RWPE2 (cell line): ENCODE measurements at regions not wholly inside any gene's neighbourhood (a gene's known extent, or its start where the extent isn't known, plus 50 kb on each side); places are given as distances from the start of the nearest gene placed in this dataset.

Experiments
- ATAC-seq: fragments of 200-7000 bp; cut with Tn5 transposase; 3 replicates; pipeline ENCODE4 v1.9.1; 2021; ENCODE audit warnings: low read depth
- DNase-seq: peaks from one replicate; pipeline ENCODE4 v3.0.0-alpha.2; 2020; ENCODE audit warnings: low spot score
- H3K27ac ChIP-seq: fragments of 450-650 bp; 2 replicates; pipeline ENCODE4 v1.5.1; 2017; ENCODE audit warnings: mild to moderate bottlenecking; ENCODE audit not compliant: poor library complexity, severe bottlenecking
- H3K27me3 ChIP-seq: fragments of 250-450 bp; sonication (Bioruptor Pico); 2 replicates; pipeline ENCODE4 v1.5.1; 2021; ENCODE audit warnings: mild to moderate bottlenecking, moderate library complexity; ENCODE audit not compliant: insufficient read depth, poor library complexity, severe bottlenecking
- H3K36me3 ChIP-seq: fragments of 250-450 bp; sonication (Bioruptor Pico); 2 replicates; pipeline ENCODE4 v1.5.1; 2020; ENCODE audit warnings: low read depth, mild to moderate bottlenecking, moderate library complexity
- H3K4me1 ChIP-seq: fragments of 250-450 bp; sonication (Bioruptor Pico); 2 replicates; pipeline ENCODE4 v1.5.1; 2021; ENCODE audit warnings: mild to moderate bottlenecking, moderate library complexity; ENCODE audit not compliant: insufficient read depth, poor library complexity, severe bottlenecking
- H3K4me3 ChIP-seq: fragments of 250-450 bp; sonication (Bioruptor Pico); 2 replicates; pipeline ENCODE4 v1.5.1; 2021; ENCODE audit warnings: mild to moderate bottlenecking, moderate library complexity; ENCODE audit not compliant: severe bottlenecking
- H3K9me3 ChIP-seq: fragments of 250-450 bp; sonication (Bioruptor Pico); 2 replicates; pipeline ENCODE4 v1.5.1; 2021; ENCODE audit warnings: mild to moderate bottlenecking, moderate library complexity; ENCODE audit not compliant: severe bottlenecking
- TF ChIP-seq, protein P1 (sequence below): fragments of 450-650 bp; IDR thresholded peaks from one replicate; pipeline ENCODE4 v1.5.1; 2017; ENCODE audit warnings: mild to moderate bottlenecking, moderate library complexity; ENCODE audit not compliant: poor library complexity, severe bottlenecking

DNA sequence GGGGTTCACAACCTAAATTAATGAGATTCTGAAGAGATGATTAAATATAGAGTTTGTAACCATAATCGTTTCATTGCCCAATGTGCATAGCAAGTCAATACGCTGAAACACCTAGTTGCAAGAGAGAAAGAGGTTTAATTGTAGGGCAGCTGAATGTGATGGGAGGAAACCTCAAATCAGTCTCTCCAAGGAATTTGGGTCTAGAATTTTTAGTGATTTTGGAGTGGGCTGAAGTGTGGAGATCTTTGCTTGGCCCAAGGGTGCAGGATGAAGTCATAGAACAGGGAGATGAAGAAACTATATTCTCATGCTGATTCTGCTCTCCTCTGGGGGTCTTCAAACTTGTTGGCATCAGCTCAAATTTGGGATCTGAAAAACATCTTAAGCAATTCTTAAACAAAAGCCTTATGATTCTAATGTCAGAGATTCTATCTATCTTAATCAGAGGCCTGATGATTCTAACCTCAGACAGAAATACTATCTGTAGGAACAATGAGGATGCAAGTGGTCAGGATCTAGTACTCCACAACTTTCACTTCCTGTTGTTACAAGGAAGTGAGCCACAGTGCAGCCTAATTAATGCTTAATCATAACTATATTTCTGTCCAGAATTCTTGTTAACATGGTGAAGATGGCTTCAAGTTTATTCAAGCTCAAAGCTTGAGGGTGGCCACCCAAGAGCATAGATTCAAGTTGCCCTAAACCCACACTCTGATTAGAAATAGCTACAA lies 80.2 kb upstream of the FUT8 start:
- no peak overlapping the region for H3K4me3 ChIP-seq
- DNase-seq, result no peak
- no peaks in the 10 kb centered on the region for H3K27me3 ChIP-seq
- no peak overlapping the region for H3K27ac ChIP-seq
- no peak for ATAC-seq
- TF ChIP-seq, protein P1, sequence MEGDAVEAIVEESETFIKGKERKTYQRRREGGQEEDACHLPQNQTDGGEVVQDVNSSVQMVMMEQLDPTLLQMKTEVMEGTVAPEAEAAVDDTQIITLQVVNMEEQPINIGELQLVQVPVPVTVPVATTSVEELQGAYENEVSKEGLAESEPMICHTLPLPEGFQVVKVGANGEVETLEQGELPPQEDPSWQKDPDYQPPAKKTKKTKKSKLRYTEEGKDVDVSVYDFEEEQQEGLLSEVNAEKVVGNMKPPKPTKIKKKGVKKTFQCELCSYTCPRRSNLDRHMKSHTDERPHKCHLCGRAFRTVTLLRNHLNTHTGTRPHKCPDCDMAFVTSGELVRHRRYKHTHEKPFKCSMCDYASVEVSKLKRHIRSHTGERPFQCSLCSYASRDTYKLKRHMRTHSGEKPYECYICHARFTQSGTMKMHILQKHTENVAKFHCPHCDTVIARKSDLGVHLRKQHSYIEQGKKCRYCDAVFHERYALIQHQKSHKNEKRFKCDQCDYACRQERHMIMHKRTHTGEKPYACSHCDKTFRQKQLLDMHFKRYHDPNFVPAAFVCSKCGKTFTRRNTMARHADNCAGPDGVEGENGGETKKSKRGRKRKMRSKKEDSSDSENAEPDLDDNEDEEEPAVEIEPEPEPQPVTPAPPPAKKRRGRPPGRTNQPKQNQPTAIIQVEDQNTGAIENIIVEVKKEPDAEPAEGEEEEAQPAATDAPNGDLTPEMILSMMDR, result no peak
- no peaks in the 10 kb centered on the region for H3K9me3 ChIP-seq
- no peaks in the 10 kb centered on the region for H3K4me1 ChIP-seq
- H3K36me3 ChIP-seq, result no peaks in the 10 kb centered on the region

DNA sequence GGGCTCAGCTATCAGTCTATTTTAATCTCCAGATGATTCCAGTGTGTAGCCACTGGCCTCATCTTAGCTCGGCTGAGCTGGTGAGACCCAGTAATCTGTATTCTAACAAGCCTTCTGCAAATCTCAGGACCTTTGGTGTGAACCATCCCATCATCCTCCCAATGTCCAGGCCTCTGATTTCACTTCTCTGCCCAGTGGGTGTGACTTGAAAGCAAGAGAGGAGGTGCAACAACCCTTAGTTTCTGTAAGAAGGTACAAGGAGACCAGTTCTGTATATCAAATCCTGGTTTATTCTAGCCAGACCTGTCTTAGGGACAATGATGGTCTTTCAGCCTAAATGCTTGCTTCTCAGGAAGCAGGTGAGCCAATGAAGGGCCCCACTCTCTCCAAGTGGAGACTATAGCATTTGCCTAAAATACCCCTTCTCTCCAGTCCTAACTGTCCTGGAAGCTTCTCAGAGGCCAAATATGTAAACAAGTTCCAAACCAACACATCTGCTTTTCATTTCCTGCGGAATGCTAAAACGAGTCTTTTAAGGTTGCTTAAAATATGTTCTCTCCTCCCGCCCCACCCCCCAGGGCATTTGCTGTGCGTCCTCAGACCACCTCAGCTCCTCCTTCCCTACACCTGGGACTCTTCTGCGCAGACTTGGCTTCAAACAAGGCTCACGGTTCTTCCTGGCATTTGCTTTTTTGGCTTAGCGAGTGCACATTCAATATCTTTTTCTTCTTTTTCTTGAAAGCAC lies 78.4 kb upstream of the FUT8 start:
- TF ChIP-seq, protein P1, result no peak
- H3K27me3 ChIP-seq, result no peaks in the 10 kb centered on the region
- no peak overlapping the region for H3K4me3 ChIP-seq
- H3K9me3 ChIP-seq, result no peaks in the 10 kb centered on the region
- ATAC-seq (no peak), DNase-seq (no peak)
- no peaks in the 10 kb centered on the region for H3K36me3 ChIP-seq
- no peaks in the 10 kb centered on the region for H3K4me1 ChIP-seq
- no peak overlapping the region for H3K27ac ChIP-seq

DNA sequence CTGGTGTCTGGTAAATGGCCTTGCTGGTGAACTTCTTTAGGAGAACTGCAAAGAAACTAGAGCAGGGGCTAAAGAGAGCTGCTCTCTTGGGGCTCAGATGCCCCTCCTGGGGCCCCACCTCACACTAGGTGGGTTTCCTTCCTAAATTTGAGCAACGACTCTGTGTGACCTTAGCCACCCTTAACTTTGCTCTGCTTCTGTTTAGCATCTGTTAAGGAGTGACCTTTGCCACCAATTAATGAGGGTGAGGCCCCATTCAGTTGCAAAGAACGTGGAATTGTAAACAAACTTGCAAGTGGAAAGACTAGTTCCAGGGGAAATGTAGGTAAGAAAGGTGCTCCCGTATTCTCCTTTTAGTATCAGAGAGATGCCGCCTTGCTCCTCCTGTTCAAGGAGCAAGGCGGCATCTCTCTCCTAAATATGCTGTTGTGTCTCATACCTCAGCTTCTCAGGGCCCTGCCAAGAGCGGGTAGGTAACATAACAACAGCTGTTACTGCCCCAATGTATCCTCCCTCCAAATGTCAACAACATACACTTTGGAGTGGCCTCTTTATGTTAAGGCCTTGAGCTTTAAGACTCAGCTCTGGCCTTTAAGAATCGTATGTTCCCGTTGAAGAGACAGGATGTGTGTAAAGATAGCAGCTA lies 77.6 kb upstream of the FUT8 start:
- TF ChIP-seq, protein P1, result no peak
- H3K4me3 ChIP-seq, result no peak overlapping the region
- DNase-seq (no peak), ATAC-seq (no peak)
- no peaks in the 10 kb centered on the region for H3K4me1 ChIP-seq
- no peaks in the 10 kb centered on the region for H3K27me3 ChIP-seq
- H3K27ac ChIP-seq, result no peak overlapping the region
- H3K9me3 ChIP-seq, result no peaks in the 10 kb centered on the region
- no peaks in the 10 kb centered on the region for H3K36me3 ChIP-seq

DNA sequence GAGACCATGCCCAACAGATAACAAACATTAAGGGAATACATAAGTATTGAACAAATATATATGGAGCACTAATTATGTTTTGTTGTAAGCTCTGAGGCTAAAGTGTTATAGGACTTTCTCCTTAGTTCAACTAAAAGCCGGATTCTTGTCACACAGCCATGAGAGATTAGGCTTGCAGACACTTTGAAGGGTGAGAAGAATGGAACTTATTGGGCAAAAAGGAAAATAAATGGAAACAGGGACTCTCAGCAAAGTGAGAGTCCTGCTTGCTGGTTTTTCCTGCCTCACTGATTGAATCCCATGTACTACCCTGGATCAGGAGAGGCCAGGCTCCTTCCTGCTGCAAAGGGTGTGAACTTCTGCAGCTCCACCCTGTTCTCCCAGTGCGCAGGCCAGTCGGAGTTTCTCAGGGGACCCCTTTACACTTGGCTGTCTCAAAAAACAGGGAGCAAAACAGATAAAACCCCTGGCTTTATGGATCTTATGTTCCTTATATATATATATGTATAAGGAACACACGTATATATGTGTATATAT lies 77.1 kb upstream of the FUT8 start:
- H3K4me1 ChIP-seq, result no peaks in the 10 kb centered on the region
- no peaks in the 10 kb centered on the region for H3K27me3 ChIP-seq
- H3K4me3 ChIP-seq, result no peak overlapping the region
- DNase-seq, result no peak
- H3K9me3 ChIP-seq, result no peaks in the 10 kb centered on the region
- TF ChIP-seq, protein P1, result no peak
- no peak overlapping the region for H3K27ac ChIP-seq
- H3K36me3 ChIP-seq, result no peaks in the 10 kb centered on the region
- no peak for ATAC-seq
